ENCODE measurements at regions not wholly inside any gene's neighbourhood (a gene's known extent, or its start where the extent isn't known, plus 50 kb on each side); places are given as distances from the start of the nearest gene placed in this dataset.
"Not testable (repeated sequence)": the region's sequence is repeated elsewhere in the genome, so short reads cannot be mapped to it uniquely, and the experiment has no call there.

DNA sequence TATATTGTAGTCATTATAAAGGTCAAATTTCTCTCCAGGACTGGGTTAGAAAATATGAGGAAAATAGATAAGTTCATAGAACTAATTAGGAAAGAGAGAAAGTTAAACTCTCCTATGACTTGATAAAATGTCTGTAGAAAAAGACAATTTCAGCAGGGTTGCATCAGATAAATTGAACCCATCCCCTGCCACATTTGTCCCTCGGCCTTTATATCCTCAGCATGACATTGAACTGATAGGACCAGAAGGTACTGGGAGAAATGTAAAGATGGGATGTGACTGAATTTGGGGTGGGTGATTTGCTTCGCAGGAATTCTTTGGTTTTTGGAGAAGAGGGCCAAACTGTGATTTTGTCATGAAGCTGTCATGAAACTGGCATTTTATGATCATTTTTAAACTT is 68.1 kb upstream of the KIF2A start:
- H3K9me3 ChIP-seq (ENCODE audit: control insufficient read depth, insufficient read depth, low read length); H3K36me3 ChIP-seq (ENCODE audit: insufficient read depth, low read length); H3K4me1 ChIP-seq (ENCODE audit: insufficient read depth, low read length); H3K9ac ChIP-seq (ENCODE audit: low read depth, low read length): not testable (repeated sequence)

DNA sequence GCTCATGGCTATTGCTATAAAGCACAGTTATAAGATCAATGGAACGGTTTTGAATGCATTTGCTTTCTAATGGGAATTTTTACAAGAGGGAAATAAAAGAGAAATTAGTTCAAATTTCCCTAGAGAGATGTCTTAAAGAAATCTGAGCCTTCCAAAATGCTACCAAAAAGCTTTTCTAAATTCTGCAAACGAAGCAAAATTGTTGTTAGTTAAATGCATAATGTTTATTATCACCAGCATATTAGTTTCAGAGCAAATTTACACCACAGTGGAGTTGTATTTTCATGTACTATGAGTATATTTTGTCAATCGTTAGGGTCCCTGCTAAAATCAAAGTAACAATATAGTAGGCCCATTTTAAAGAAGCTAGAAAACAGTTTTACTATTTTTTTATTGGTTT is 67.4 kb upstream of the KIF2A start:
- H3K4me1 ChIP-seq (ENCODE audit: insufficient read depth, low read length); H3K9ac ChIP-seq (ENCODE audit: low read depth, low read length); H3K9me3 ChIP-seq (ENCODE audit: control insufficient read depth, insufficient read depth, low read length); H3K36me3 ChIP-seq (ENCODE audit: insufficient read depth, low read length): not testable (repeated sequence)

DNA sequence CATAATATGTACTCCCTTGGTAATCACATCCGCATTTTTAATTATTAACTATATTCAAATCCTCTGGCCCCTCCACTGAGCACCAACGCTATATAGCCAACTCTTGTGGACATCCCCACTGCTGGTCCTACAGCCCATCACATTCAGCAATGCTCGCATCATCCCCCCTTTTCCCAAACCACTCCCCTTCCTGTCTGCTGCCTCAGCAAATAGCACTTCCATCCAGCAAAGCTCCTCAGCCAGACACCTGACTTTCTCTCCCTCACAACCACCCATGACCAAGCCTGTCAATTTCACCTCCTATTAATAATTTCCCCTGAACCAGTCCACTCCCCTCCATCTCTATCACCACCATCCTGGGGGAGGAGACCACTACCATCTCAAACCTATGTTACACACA is 65.5 kb upstream of the KIF2A start:
- H3K36me3 ChIP-seq (ENCODE audit: insufficient read depth, low read length); H3K4me1 ChIP-seq (ENCODE audit: insufficient read depth, low read length); H3K9ac ChIP-seq (ENCODE audit: low read depth, low read length); H3K9me3 ChIP-seq (ENCODE audit: control insufficient read depth, insufficient read depth, low read length): not testable (repeated sequence)

DNA sequence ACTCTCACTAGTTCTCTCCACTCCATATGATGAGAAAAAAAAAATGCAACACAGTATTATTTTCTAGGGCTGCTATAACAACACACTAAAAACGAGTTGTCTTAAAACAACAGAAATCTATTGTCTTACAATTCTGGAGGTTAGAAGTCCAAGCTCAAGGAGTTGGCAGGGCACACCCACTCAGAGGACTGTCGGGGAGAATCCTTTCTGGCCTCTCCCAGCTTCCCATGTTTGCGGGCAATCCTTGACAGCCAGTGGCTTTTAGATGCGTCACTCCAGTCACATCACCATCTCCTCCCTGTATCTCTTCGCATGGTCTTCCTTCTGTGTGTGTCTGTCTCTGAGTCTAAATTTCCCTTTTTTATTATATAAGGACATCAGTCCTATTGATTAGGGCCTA is 64.0 kb upstream of the KIF2A start:
- not testable (repeated sequence) for H3K9me3 ChIP-seq (ENCODE audit: control insufficient read depth, insufficient read depth, low read length); H3K4me1 ChIP-seq (ENCODE audit: insufficient read depth, low read length); H3K9ac ChIP-seq (ENCODE audit: low read depth, low read length); H3K36me3 ChIP-seq (ENCODE audit: insufficient read depth, low read length)

DNA sequence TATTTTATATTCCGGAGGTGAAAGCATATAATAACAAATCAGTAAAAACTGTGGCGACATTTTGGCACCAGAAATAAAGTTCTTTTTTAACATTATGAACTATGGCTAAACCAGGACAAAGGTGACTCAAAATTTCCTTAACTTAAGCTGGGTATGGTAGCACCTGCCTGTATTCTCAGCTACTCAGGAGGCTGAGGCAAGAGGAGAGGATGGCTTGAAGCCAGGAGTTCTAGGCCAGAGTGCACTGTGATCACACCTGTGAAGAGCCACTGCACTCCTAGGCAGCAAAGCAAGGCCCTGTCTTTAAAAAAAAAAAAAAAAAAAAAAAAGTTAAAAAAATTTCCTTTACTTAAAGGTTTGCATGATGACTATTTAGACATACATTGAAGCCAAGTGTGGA is 63.0 kb upstream of the KIF2A start:
- not testable (repeated sequence) for H3K9me3 ChIP-seq (ENCODE audit: control insufficient read depth, insufficient read depth, low read length); H3K9ac ChIP-seq (ENCODE audit: low read depth, low read length); H3K36me3 ChIP-seq (ENCODE audit: insufficient read depth, low read length); H3K4me1 ChIP-seq (ENCODE audit: insufficient read depth, low read length)

DNA sequence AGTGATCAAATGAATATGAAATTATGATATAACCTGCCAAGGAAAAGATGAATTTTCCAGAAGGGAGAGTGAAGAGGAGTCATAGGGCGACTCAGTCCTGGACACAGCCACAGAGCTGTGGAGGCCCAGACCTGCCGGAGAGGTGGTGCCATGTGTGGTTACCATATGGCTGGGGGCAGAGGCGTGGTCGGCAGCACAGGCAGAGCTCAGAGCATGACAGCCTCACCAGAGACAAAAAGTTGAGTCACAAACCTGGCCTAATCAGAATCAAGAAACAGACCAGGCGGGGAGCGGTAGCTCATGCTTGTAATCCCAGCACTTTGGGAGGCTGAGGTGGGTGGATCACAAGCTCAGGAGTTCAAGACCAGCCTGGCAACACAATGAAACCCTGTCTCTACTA is 57.8 kb upstream of the KIF2A start:
- not testable (repeated sequence) for H3K9ac ChIP-seq (ENCODE audit: low read depth, low read length); H3K9me3 ChIP-seq (ENCODE audit: control insufficient read depth, insufficient read depth, low read length); H3K4me1 ChIP-seq (ENCODE audit: insufficient read depth, low read length); H3K36me3 ChIP-seq (ENCODE audit: insufficient read depth, low read length)

DNA sequence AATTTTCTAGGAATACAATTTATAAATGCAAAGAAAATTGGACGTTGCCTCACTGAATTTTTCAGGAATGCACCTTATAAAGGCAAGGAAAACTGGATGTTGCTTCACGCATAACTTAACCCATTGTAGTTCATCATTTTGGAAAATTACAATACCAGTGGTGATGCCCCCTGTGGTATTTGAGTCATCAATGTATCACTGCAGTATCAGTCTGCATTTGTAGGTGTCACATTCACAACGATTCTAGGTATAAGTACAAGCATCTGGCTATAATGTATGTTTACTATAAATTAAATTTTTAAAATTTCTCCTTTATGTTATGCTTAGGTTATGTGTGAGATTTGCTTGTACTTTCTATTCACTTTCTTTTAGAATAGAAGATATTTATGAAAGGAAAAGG is 55.9 kb upstream of the KIF2A start:
- not testable (repeated sequence) for H3K36me3 ChIP-seq (ENCODE audit: insufficient read depth, low read length); H3K9me3 ChIP-seq (ENCODE audit: control insufficient read depth, insufficient read depth, low read length); H3K9ac ChIP-seq (ENCODE audit: low read depth, low read length); H3K4me1 ChIP-seq (ENCODE audit: insufficient read depth, low read length)

DNA sequence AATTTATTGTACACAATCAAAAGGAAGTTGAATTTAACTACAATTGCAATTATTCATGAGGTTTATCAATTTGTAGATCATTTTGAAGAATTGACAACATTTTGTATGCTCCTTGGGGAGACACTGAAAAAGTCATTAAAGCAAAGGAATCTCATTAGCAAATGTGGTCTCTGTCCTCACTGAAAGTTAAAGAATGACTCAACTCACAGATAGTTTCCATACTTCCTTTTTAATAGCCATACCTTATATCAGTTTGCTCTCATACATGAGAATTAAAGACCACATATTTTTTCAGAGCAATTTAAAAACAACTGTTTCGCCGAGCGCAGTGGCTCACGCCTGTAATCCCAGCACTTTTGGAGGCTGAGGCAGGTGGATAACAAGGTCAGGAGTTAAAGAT is 55.1 kb upstream of the KIF2A start:
- H3K36me3 ChIP-seq (ENCODE audit: insufficient read depth, low read length); H3K9me3 ChIP-seq (ENCODE audit: control insufficient read depth, insufficient read depth, low read length); H3K9ac ChIP-seq (ENCODE audit: low read depth, low read length); H3K4me1 ChIP-seq (ENCODE audit: insufficient read depth, low read length): not testable (repeated sequence)

DNA sequence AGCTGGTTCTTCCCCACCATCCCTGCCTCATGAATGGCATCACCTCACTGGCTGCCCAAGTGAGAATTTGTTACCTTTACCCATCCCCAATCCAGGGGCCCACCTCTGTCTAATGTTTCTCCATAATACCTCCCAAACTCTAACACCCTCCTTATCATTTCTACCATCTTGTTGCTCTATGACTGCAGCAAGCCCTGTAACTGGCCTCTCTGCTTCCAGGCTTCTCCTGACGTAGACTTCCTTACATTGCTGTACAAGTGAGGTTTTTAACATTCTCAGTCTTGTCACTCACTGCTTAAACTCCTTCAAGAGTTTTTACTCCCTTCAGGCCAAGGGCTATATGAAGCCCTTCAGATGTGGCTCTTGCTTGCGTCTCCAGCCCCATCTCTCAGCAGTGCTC is 53.5 kb upstream of the KIF2A start:
- not testable (repeated sequence) for H3K36me3 ChIP-seq (ENCODE audit: insufficient read depth, low read length); H3K9ac ChIP-seq (ENCODE audit: low read depth, low read length); H3K4me1 ChIP-seq (ENCODE audit: insufficient read depth, low read length); H3K9me3 ChIP-seq (ENCODE audit: control insufficient read depth, insufficient read depth, low read length)

DNA sequence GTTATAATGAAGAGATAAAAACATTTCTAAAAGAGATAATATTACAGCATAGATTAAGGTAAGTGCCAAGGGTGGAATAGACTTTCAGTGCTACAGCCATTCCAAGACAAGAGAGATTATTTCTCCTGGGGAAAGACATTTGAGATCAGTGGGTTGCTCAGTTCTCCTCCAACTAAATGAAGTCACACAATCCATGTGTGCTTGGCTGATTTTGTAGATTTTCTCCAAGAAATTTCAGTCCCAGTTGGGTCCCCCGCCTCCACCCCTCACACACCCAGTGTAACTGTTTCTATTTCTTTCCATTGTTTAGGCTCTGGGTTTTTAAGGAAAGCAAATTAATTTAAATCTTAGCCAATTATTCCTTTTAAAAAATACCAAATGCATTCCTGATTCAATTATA is 50.5 kb upstream of the KIF2A start:
- not testable (repeated sequence) for H3K4me1 ChIP-seq (ENCODE audit: insufficient read depth, low read length); H3K36me3 ChIP-seq (ENCODE audit: insufficient read depth, low read length); H3K9me3 ChIP-seq (ENCODE audit: control insufficient read depth, insufficient read depth, low read length); H3K9ac ChIP-seq (ENCODE audit: low read depth, low read length)

DNA sequence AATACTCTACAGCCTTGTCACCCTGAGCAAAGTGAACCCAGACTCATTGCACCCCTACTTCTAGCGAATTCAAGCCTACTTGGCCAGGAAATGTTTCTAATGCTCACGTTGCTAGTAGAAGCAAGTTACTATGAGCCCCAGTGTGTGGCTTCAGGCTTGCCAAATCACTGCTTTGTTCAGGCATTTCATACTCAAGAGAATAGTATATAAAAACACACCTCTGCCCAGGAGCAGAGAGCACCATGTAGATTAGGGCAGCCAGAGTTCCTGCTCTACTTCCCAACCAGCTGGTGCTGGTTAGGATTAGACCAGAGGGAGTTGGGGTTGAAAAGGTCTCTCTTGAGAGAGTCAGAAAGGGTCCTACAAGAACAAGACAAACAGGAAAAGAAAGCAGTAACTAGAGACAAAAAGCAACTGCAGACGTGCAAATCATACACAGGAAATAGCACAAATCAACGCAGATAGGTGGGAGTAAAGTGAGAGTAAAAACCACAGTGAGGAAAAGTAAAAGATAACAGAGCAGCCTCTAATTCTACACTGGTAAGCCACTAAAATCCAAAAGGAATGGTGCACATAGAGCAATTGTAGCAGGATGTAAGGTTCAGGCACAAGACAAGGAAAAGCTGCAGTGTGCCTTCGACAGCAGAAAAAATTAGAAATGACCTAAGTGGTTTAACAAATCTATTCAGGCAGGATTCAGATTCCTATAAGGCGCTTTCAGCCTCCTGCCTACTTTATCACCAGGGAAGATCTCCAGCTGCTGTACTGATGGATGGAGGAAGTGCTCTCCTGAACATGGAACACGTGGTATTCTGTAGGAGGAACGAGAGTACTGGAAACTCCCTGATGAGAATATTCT is 49.6 kb upstream of the KIF2A start:
- H3K36me3 ChIP-seq (ENCODE audit: insufficient read depth, low read length), result no peaks in the 10 kb centered on the region
- H3K4me1 ChIP-seq (ENCODE audit: insufficient read depth, low read length), result 0 out of 2 replicates have a peak, but pooled peaks cover 4% of the 10 kb centered on the region
- H3K9me3 ChIP-seq (ENCODE audit: control insufficient read depth, insufficient read depth, low read length), result no peaks in the 10 kb centered on the region
- H3K9ac ChIP-seq (ENCODE audit: low read depth, low read length), result no peak overlapping the region
